Lower lobe of right lung (tissue), 2 donors: ENCODE measurements at regions not wholly inside any gene's neighbourhood (a gene's known extent, or its start where the extent isn't known, plus 50 kb on each side); places are given as distances from the start of the nearest gene placed in this dataset.

Source experiments
- ATAC-seq, 2 donors: fragments of 200-7000 bp; cut with Tn5 transposase; one replicate each; pipeline ENCODE4 v1.9.1; 2020 to 2022; ENCODE audit warnings: mild to moderate bottlenecking in 2 of 2, moderate library complexity in 2 of 2
- DNase-seq: peaks from one replicate; pipeline ENCODE4 v3.0.0-alpha.2; 2020
- H3K27ac ChIP-seq: fragments of 200-600 bp; one replicate; pipeline ENCODE4 v1.8.0; 2022
- H3K27me3 ChIP-seq: fragments of 200-600 bp; one replicate; pipeline ENCODE4 v1.8.0; 2022; ENCODE audit warnings: low read depth
- H3K36me3 ChIP-seq: fragments of 200-600 bp; one replicate; pipeline ENCODE4 v1.8.0; 2022; ENCODE audit warnings: mild to moderate bottlenecking
- H3K4me1 ChIP-seq: fragments of 200-600 bp; one replicate; pipeline ENCODE4 v1.8.0; 2022
- H3K4me3 ChIP-seq: fragments of 200-600 bp; one replicate; pipeline ENCODE4 v1.8.0; 2022; ENCODE audit warnings: mild to moderate bottlenecking
- H3K9me3 ChIP-seq: fragments of 200-600 bp; one replicate; pipeline ENCODE4 v1.8.0; 2022
- CTCF ChIP-seq: fragments of 200-600 bp; IDR thresholded peaks from one replicate; pipeline ENCODE4 v1.8.0; 2022; ENCODE audit warnings: antibody characterized with exemption, mild to moderate bottlenecking
- intact Hi-C: fragments of 100-400 bp; cut with DNase I; formaldehyde crosslinking; loops from one replicate; pipeline ENCODE4 v1.11.0; 2022
- donor health status: DM: no; HTN: yes; CAD: no; lungs with severe emphysema.

- intact Hi-C loops = no loop called here
- no peak for DNase-seq
- H3K27me3 ChIP-seq = no peaks in the 10 kb centered on the region
- H3K36me3 ChIP-seq = no peaks in the 10 kb centered on the region
- peak; percentile 73 to 74 for ATAC-seq
- H3K4me1 ChIP-seq = peaks cover 6% of the 10 kb centered on the region
- H3K4me3 ChIP-seq = no peak overlapping the region
- TF ChIP-seq CTCF = no peak
- H3K27ac ChIP-seq = no peak overlapping the region
- no peaks in the 10 kb centered on the region for H3K9me3 ChIP-seq
Measured at GRCh38 chr7:132065193-132065988, 509.0 kb upstream of the PODXL start.

GRCh38 chr7:132063800-132064199 lies 507.4 kb upstream of the PODXL start:
- ATAC-seq = no peak
- intact Hi-C loops = no loop called here

GRCh38 chr7:132061937-132062336 lies 505.5 kb upstream of the PODXL start:
- Histone ChIP-seq H3K4me3 (no peak overlapping the region), H3K36me3 (no peaks in the 10 kb centered on the region), H3K27ac (no peak overlapping the region), H3K9me3 (no peaks in the 10 kb centered on the region), H3K4me1 (peaks cover 6% of the 10 kb centered on the region), H3K27me3 (no peaks in the 10 kb centered on the region)
- TF ChIP-seq CTCF = no peak
- no peak for ATAC-seq
- no peak for DNase-seq
- intact Hi-C loops = no loop called here

More at GRCh38 chr7:132063800-132064199, 507.4 kb upstream of the PODXL start:
- no peak overlapping the region for H3K4me3 ChIP-seq
- TF ChIP-seq CTCF = no peak
- H3K27ac ChIP-seq = no peak overlapping the region
- no peaks in the 10 kb centered on the region for H3K9me3 ChIP-seq
- H3K27me3 ChIP-seq = no peaks in the 10 kb centered on the region
- peaks cover 6% of the 10 kb centered on the region for H3K4me1 ChIP-seq
- no peaks in the 10 kb centered on the region for H3K36me3 ChIP-seq
- no peak for DNase-seq

- no peaks in the 10 kb centered on the region for H3K36me3 ChIP-seq
- no peaks in the 10 kb centered on the region for H3K9me3 ChIP-seq
- intact Hi-C loops = no loop called here
- no peaks in the 10 kb centered on the region for H3K4me1 ChIP-seq
- TF ChIP-seq CTCF = no peak
- ATAC-seq (no peak), DNase-seq (no peak)
- H3K27ac ChIP-seq = no peak overlapping the region
- no peaks in the 10 kb centered on the region for H3K27me3 ChIP-seq
- H3K4me3 ChIP-seq = no peak overlapping the region
Measured at GRCh38 chr7:132059141-132059540, 502.7 kb upstream of the PODXL start.

- ATAC-seq (no peak), DNase-seq (no peak)
- TF ChIP-seq CTCF = no peak
- Histone ChIP-seq H3K9me3 (no peaks in the 10 kb centered on the region), H3K36me3 (no peaks in the 10 kb centered on the region), H3K27me3 (no peaks in the 10 kb centered on the region), H3K4me3 (no peak overlapping the region), H3K4me1 (no peaks in the 10 kb centered on the region), H3K27ac (no peak overlapping the region)
- intact Hi-C loops = no loop called here
Measured at GRCh38 chr7:132055336-132056120, 499.1 kb upstream of the PODXL start.
